ENCODE measurements at regions not wholly inside any gene's neighbourhood (a gene's known extent, or its start where the extent isn't known, plus 50 kb on each side); places are given as distances from the start of the nearest gene placed in this dataset.

GRCh38 chr6:93105017-93105416 is 314.3 kb downstream of the EPHA7 start:
- WGBS, 2 donors: 72 to 76% methylated on average over 3 of the region's 3 CpGs
- Histone ChIP-seq H3K36me3 (no peaks in the 10 kb centered on the region), H3K27ac (no peak overlapping the region), H3K27me3 (no peaks in the 10 kb centered on the region), H3K9me3 (no peaks in the 10 kb centered on the region), H3K4me3 (no peak overlapping the region), H3K4me1 (no peaks in the 10 kb centered on the region)
- TF ChIP-seq, protein P1, sequence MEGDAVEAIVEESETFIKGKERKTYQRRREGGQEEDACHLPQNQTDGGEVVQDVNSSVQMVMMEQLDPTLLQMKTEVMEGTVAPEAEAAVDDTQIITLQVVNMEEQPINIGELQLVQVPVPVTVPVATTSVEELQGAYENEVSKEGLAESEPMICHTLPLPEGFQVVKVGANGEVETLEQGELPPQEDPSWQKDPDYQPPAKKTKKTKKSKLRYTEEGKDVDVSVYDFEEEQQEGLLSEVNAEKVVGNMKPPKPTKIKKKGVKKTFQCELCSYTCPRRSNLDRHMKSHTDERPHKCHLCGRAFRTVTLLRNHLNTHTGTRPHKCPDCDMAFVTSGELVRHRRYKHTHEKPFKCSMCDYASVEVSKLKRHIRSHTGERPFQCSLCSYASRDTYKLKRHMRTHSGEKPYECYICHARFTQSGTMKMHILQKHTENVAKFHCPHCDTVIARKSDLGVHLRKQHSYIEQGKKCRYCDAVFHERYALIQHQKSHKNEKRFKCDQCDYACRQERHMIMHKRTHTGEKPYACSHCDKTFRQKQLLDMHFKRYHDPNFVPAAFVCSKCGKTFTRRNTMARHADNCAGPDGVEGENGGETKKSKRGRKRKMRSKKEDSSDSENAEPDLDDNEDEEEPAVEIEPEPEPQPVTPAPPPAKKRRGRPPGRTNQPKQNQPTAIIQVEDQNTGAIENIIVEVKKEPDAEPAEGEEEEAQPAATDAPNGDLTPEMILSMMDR (IDR thresholded peaks at IDR 0.05): no peak
- intact Hi-C loops (cut with DNase I): no loop called here
- DNase-seq (no peak), ATAC-seq (no peak), FAIRE-seq (no peak)

DNA sequence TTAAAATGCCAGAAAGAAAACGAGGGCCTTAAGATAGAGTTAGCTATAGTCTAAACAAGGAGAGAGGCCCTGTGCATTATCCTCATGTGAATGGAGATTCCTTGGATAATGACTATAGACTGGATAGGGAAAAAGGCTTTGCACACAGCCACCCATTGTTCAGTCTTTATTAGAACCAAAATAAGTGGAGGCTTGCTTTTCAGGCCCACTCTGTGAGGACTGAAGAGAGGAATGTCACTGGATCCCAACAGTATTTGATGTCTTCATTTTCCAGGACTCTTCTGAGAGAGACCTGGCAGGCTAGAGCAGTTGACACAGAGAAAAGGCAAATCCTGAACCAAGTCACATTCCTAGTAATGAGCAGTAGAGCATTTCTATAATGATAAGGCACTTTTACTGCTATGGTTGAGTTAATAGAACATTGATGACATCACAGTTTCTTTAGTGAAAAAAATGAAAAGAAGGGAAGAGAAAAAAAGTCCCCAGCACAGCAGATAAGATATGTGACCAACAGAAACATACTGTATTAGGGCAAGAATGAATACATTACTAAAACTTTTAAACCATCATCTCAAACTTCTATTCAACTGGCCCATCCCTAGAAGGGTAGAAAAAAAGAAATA is 315.1 kb downstream of the EPHA7 start:
- TF ChIP-seq, protein P1 (IDR thresholded peaks at IDR 0.05): no peak
- DNase-seq (no peak), ATAC-seq (no peak), FAIRE-seq (no peak)
- no peaks in the 10 kb centered on the region for H3K9me3 ChIP-seq
- no peak overlapping the region for H3K4me3 ChIP-seq
- no peaks in the 10 kb centered on the region for H3K4me1 ChIP-seq
- H3K27me3 ChIP-seq: no peaks in the 10 kb centered on the region
- 33 to 43% methylated on average over 1 of the region's 1 CpG for WGBS, 2 donors
- intact Hi-C loops (cut with DNase I): no loop called here
- no peaks in the 10 kb centered on the region for H3K36me3 ChIP-seq
- H3K27ac ChIP-seq: no peak overlapping the region

DNA sequence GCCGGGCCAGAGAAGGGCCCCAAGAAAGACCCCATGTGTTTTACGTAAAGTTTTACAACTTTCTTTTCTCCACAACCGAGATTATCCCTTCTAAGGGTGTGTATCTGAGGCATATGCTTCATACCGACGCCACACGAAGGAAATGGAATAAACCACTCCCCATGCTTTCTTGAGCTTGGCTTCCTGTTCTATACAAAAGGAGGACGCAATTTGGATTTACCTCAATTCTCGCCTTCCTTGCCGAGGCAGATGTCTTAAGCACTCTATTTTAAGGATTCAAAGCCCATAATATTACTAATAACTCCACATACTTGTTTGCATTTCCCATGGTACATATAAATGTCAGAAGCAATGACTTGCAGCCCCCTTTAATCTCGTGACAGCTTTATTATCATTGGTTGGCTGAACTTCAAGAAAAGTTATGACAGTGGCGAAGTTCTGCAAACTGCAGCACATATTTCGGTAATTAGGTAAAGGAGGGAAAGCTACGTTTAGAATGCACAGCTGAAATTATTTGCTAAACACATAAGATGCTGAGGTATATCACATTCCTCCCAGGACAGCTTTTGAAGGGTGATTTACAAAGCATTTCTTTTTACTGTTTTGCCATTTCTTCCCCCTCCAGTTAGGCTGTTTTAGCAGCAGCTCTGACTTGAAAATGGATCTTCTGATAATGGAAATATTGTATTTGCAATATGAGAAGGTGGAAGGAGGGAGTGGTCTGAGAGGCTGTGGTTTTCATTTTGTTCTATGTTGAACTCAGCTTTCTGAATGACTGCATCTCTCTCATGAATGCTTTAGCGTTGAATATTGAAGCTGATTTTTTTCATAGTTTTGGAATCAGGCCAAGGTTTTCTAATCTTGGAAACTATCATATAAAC is 330.5 kb downstream of the EPHA7 start:
- DNase-seq (no peak), FAIRE-seq (no peak), ATAC-seq (no peak)
- TF ChIP-seq, protein P1 (IDR thresholded peaks at IDR 0.05): no peak
- no peaks in the 10 kb centered on the region for H3K36me3 ChIP-seq
- no peaks in the 10 kb centered on the region for H3K9me3 ChIP-seq
- 50 to 56% methylated on average over 14 of the region's 14 CpGs for WGBS, 2 donors
- no peak overlapping the region for H3K4me3 ChIP-seq
- H3K27me3 ChIP-seq: no peaks in the 10 kb centered on the region
- no peak overlapping the region for H3K27ac ChIP-seq
- intact Hi-C loops (cut with DNase I): no loop called here
- no peaks in the 10 kb centered on the region for H3K4me1 ChIP-seq

- ATAC-seq: no peak
- H3K27me3 ChIP-seq: no peaks in the 10 kb centered on the region
- FAIRE-seq: no peak
- no peaks in the 10 kb centered on the region for H3K9me3 ChIP-seq
- H3K4me3 ChIP-seq: no peak overlapping the region
- no peaks in the 10 kb centered on the region for H3K36me3 ChIP-seq
- 37 to 68% methylated on average over 2 of the region's 2 CpGs for WGBS, 2 donors
- TF ChIP-seq, protein P1 (IDR thresholded peaks at IDR 0.05): no peak
- intact Hi-C loops (cut with DNase I): no loop called here
- H3K4me1 ChIP-seq: peaks cover 0 to under 1% (median 0%) of the 10 kb centered on the region in 3 donors
- no peak overlapping the region for H3K27ac ChIP-seq
- no peak for DNase-seq
These were observed 331.8 kb downstream of the EPHA7 start for GRCh38 chr6:93087606-93088005.

GRCh38 chr6:93086351-93086750 is 333.0 kb downstream of the EPHA7 start:
- no peaks in the 10 kb centered on the region for H3K27me3 ChIP-seq
- DNase-seq (no peak), ATAC-seq (no peak), FAIRE-seq (no peak)
- TF ChIP-seq, protein P1 (IDR thresholded peaks at IDR 0.05): no peak
- no peaks in the 10 kb centered on the region for H3K9me3 ChIP-seq
- no peak overlapping the region for H3K4me3 ChIP-seq
- H3K36me3 ChIP-seq: no peaks in the 10 kb centered on the region
- no peak overlapping the region for H3K27ac ChIP-seq
- H3K4me1 ChIP-seq: peaks cover 0 to 5% (median 0%) of the 10 kb centered on the region in 3 donors
- intact Hi-C loops (cut with DNase I): no loop called here
